GM12878 (cell line): ENCODE measurements at regions not wholly inside any gene's neighbourhood (a gene's known extent, or its start where the extent isn't known, plus 50 kb on each side); places are given as distances from the start of the nearest gene placed in this dataset.

Experiments used
- ATAC-seq: fragments of 200-7000 bp; cut with Tn5 transposase; 3 replicates; pipeline ENCODE4 v1.9.1; 2020; ENCODE audit warnings: mild to moderate bottlenecking, moderate library complexity
- BruUV-seq: library from RNA; stranded (reverse); fragments of 400-500 nt; replicated peaks from 2 replicates; lab custom pipeline; 2021; lab: Mats Ljungman, UMichigan
- CTCF ChIA-PET: fragments of 300-600 bp; sonication (Branson Sonifier 250); formaldehyde crosslinking; extraction: SDS; loops from one replicate; lab custom pipeline; 2021; ENCODE audit warnings: inconsistent platforms; lab: Yijun Ruan, JAX
- POLR2A ChIA-PET: fragments of 350-600 bp; formaldehyde crosslinking; extraction: SDS; loops from one replicate; lab custom pipeline; 2021; ENCODE audit warnings: inconsistent platforms; lab: Charles Lee
- RAD21 ChIA-PET: fragments of 300-600 bp; sonication (Branson Sonifier 250); formaldehyde crosslinking; loops from one replicate; lab custom pipeline; 2023; ENCODE audit warnings: antibody characterized with exemption; ENCODE audit not compliant: unreplicated experiment; lab: Charles Lee
- SMC1A ChIA-PET: fragments of 300-600 bp; sonication (Branson Sonifier 250); formaldehyde crosslinking; loops from one replicate; lab custom pipeline; 2023; ENCODE audit not compliant: unreplicated experiment, uncharacterized antibody; lab: Charles Lee
- DNase-seq: peaks from one replicate; pipeline ENCODE4 v3.0.0-alpha.2; 2011; ENCODE audit warnings: low read depth, low spot score
- FAIRE-seq: peaks from 3 replicates; lab custom pipeline; 2011; peaks lifted over from hg19 to GRCh38; lab: Jason Lieb, UNC
- H2AFZ ChIP-seq: 2 replicates; pipeline ENCODE4 v1.6.0; 2011; ENCODE audit warnings: low read depth, low read length, control low read depth; ENCODE audit not compliant: control insufficient read depth
- H3K27ac ChIP-seq: 2 replicates; pipeline ENCODE4 v1.5.1; 2011; ENCODE audit warnings: control low read depth; ENCODE audit not compliant: control insufficient read depth, insufficient read depth
- H3K27me3 ChIP-seq, 2 experiments: replicated peaks in 1 of 2; 2 replicates each; pipeline versions ENCODE4 v1.6.0 to v1.6.1; 2011; ENCODE audit warnings: low read length in 1 of 2; ENCODE audit not compliant: control insufficient read depth in 2 of 2, insufficient read depth in 2 of 2
- H3K36me3 ChIP-seq, 2 experiments: 2 replicates each; pipeline ENCODE4 v1.5.1; 2011; ENCODE audit warnings: low read length in 1 of 2; ENCODE audit not compliant: control insufficient read depth in 2 of 2, insufficient read depth in 2 of 2
- H3K4me1 ChIP-seq: 2 replicates; pipeline ENCODE4 v1.6.1; 2011; ENCODE audit warnings: mild to moderate bottlenecking, low read length, moderate library complexity, mixed read lengths; ENCODE audit not compliant: control insufficient read depth, insufficient read depth
- H3K4me2 ChIP-seq: 2 replicates; pipeline ENCODE4 v1.6.0; 2011; ENCODE audit warnings: control low read depth; ENCODE audit not compliant: control insufficient read depth, insufficient read depth
- H3K4me3 ChIP-seq: fragments of 200-600 bp; sonication (generic); 2 replicates; pipeline ENCODE4 v1.5.1; 2016
- H3K79me2 ChIP-seq: 2 replicates; pipeline ENCODE4 v1.6.0; 2011; ENCODE audit warnings: low read length; ENCODE audit not compliant: control insufficient read depth, insufficient read depth
- H3K9ac ChIP-seq: 2 replicates; pipeline ENCODE4 v1.8.0; 2011; ENCODE audit warnings: low read length, control low read depth, mixed read lengths; ENCODE audit not compliant: control insufficient read depth, insufficient read depth
- H3K9me3 ChIP-seq: replicated peaks from 3 replicates; pipeline ENCODE4 v1.5.1; 2011; ENCODE audit warnings: mild to moderate bottlenecking, low read length; ENCODE audit not compliant: control insufficient read depth, insufficient read depth
- H4K20me1 ChIP-seq: 2 replicates; pipeline ENCODE4 v1.6.0; 2011; ENCODE audit not compliant: control insufficient read depth, insufficient read depth
- BRCA1 ChIP-seq: IDR thresholded peaks from 2 replicates; pipeline ENCODE4 v1.6.1; 2011; ENCODE audit warnings: low read depth, low read length, improper control_type of control experiment
- CREB1 ChIP-seq: IDR thresholded peaks from 2 replicates; pipeline ENCODE4 v1.6.1; 2012; ENCODE audit warnings: low read depth, mild to moderate bottlenecking, inconsistent platforms
- CREM ChIP-seq: IDR thresholded peaks from 2 replicates; pipeline ENCODE4 v1.6.1; 2014; ENCODE audit warnings: antibody characterized with exemption, low read depth
- HDAC6 ChIP-seq: fragments of 200-600 bp; sonication (generic); IDR thresholded peaks from one replicate; pipeline ENCODE4 v1.8.0; 2017; ENCODE audit warnings: antibody characterized with exemption; ENCODE audit not compliant: unreplicated experiment
- HDGF ChIP-seq: fragments of 450-650 bp; IDR thresholded peaks from 2 replicates; pipeline ENCODE4 v1.6.1; 2016; ENCODE audit warnings: antibody characterized with exemption
- HSF1 ChIP-seq: fragments of 150-350 bp; IDR thresholded peaks from 2 replicates; pipeline ENCODE4 v1.6.1; 2014; ENCODE audit warnings: mild to moderate bottlenecking, low read depth, low read length
- KDM1A ChIP-seq: fragments of 200-600 bp; sonication (generic); IDR thresholded peaks from 2 replicates; pipeline ENCODE4 v1.6.1; 2016; ENCODE audit warnings: borderline replicate concordance
- PKNOX1 ChIP-seq: fragments of 450-650 bp; IDR thresholded peaks from 2 replicates; pipeline ENCODE4 v1.6.1; 2016; ENCODE audit warnings: mild to moderate bottlenecking
- POLR2AphosphoS5 ChIP-seq: IDR thresholded peaks from 2 replicates; pipeline ENCODE4 v1.6.1; 2011; ENCODE audit warnings: mild to moderate bottlenecking, low read length, inconsistent platforms
- SIN3A ChIP-seq: IDR thresholded peaks from 2 replicates; pipeline ENCODE4 v1.6.1; 2012; ENCODE audit warnings: low read depth, low read length, improper control_type of control experiment
- SIX5 ChIP-seq: IDR thresholded peaks from 2 replicates; pipeline ENCODE4 v1.6.1; 2011; ENCODE audit warnings: mild to moderate bottlenecking, low read depth, low read length, moderate library complexity; ENCODE audit not compliant: severe bottlenecking
- SMARCA5 ChIP-seq: fragments of 450-650 bp; IDR thresholded peaks from 2 replicates; pipeline ENCODE4 v1.6.1; 2017; ENCODE audit warnings: mild to moderate bottlenecking
- SREBF1 ChIP-seq: IDR thresholded peaks from 2 replicates; pipeline ENCODE4 v1.6.1; 2012; ENCODE audit warnings: mild to moderate bottlenecking, low read length
- SRF ChIP-seq, 2 experiments: IDR thresholded peaks; 2 replicates each; pipeline ENCODE4 v1.6.1; 2011; ENCODE audit warnings: low read depth in 2 of 2, low read length in 2 of 2, mild to moderate bottlenecking in 1 of 2, moderate library complexity in 1 of 2
- ZBED1 ChIP-seq: IDR thresholded peaks from 2 replicates; pipeline ENCODE4 v1.6.1; 2016; ENCODE audit warnings: borderline replicate concordance
- ZBTB33 ChIP-seq: fragments of 450-650 bp; IDR thresholded peaks from 2 replicates; pipeline ENCODE4 v1.6.1; 2017; ENCODE audit warnings: mild to moderate bottlenecking
- ZNF24 ChIP-seq: fragments of 450-650 bp; IDR thresholded peaks from 2 replicates; pipeline ENCODE4 v1.6.1; 2017; ENCODE audit warnings: antibody characterized with exemption, mild to moderate bottlenecking
- WGBS: methylation state at CpG from one replicate; pipeline ENCODE4 v1.1.6; 2016; ENCODE audit warnings: low lambda C conversion rate; ENCODE audit not compliant: insufficient replicate concordance, insufficient coverage; ENCODE audit errors: missing lambda C conversion rate; 5-methylcytosine and 5-hydroxymethylcytosine counted together
- in situ Hi-C: fragments of 300-500 bp; cut with MboI; formaldehyde crosslinking; loops from 9 replicates; pipeline ENCODE4 v1.14.3; 2018; ENCODE audit warnings: mixed read lengths
- intact Hi-C: fragments of 100-400 bp; cut with micrococcal nuclease; formaldehyde crosslinking; loops from one replicate; pipeline ENCODE4 v1.14.2; 2022; ENCODE audit not compliant: unreplicated experiment

- H3K9me3 ChIP-seq, result no peaks in the 10 kb centered on the region
- H3K27ac ChIP-seq, result no peak overlapping the region
- 21% methylated on average over 7 of the region's 7 CpGs for WGBS
- SMC1A ChIA-PET, result no interaction called here
- no peak overlapping the region for H3K4me3 ChIP-seq
- no peaks in the 10 kb centered on the region for H4K20me1 ChIP-seq
- TF ChIP-seq SRF (IDR thresholded peaks at IDR 0.05; ENCODE audit: low read depth in 2 of 2, low read length in 2 of 2), result no peak
- no peak for TF ChIP-seq SIX5
- TF ChIP-seq KDM1A, result no peak
- TF ChIP-seq ZNF24, result no peak
- TF ChIP-seq SIN3A, result no peak
- TF ChIP-seq SMARCA5, result no peak
- no peak for TF ChIP-seq SREBF1
- TF ChIP-seq BRCA1, result no peak
- TF ChIP-seq CREM, result no peak
- TF ChIP-seq HSF1, result no peak
- TF ChIP-seq POLR2AphosphoS5, result no peak
- TF ChIP-seq HDGF, result no peak
- no peak for TF ChIP-seq PKNOX1
- TF ChIP-seq CREB1, result no peak
- no peak for TF ChIP-seq ZBTB33
- no peak for TF ChIP-seq HDAC6
- TF ChIP-seq ZBED1, result no peak
- no peaks in the 10 kb centered on the region for H3K79me2 ChIP-seq
- H3K9ac ChIP-seq, result no peak overlapping the region
- no peak overlapping the region for H2AFZ ChIP-seq
- ATAC-seq (no peak), FAIRE-seq (no peak), DNase-seq (no peak)
- POLR2A ChIA-PET, result no interaction called here
- RAD21 ChIA-PET, result no interaction called here
- no peaks in the 10 kb centered on the region for H3K36me3 ChIP-seq
- H3K4me1 ChIP-seq, result no peaks in the 10 kb centered on the region
- in situ Hi-C loops, result no loop called here
- CTCF ChIA-PET, result no interaction called here
- intact Hi-C loops, result no loop called here
- H3K27me3 ChIP-seq, result no peaks in the 10 kb centered on the region
- H3K4me2 ChIP-seq, result no peak overlapping the region
- no TSS peak for BruUV-seq
Observed at GRCh38 chr3:145698250-145698649, 462.7 kb downstream of the PLOD2 start.
